ENCODE measurements at regions not wholly inside any gene's neighbourhood (a gene's known extent, or its start where the extent isn't known, plus 50 kb on each side); places are given as distances from the start of the nearest gene placed in this dataset.

GRCh38 chr21:38980416-38981313, 174.9 kb downstream of the ETS2 start:
- TF ChIP-seq RARB (CRISPR knock-in tag; IDR thresholded peaks at IDR 0.05) (no peak), ESRRG (CRISPR knock-in tag; IDR thresholded peaks at IDR 0.05) (no peak), ZNF8 (CRISPR knock-in tag; IDR thresholded peaks at IDR 0.05) (no peak), BACH2 (CRISPR knock-in tag; IDR thresholded peaks at IDR 0.05; ENCODE audit: borderline replicate concordance) (no peak)
